ENCODE measurements at regions not wholly inside any gene's neighbourhood (a gene's known extent, or its start where the extent isn't known, plus 50 kb on each side); places are given as distances from the start of the nearest gene placed in this dataset.

DNA sequence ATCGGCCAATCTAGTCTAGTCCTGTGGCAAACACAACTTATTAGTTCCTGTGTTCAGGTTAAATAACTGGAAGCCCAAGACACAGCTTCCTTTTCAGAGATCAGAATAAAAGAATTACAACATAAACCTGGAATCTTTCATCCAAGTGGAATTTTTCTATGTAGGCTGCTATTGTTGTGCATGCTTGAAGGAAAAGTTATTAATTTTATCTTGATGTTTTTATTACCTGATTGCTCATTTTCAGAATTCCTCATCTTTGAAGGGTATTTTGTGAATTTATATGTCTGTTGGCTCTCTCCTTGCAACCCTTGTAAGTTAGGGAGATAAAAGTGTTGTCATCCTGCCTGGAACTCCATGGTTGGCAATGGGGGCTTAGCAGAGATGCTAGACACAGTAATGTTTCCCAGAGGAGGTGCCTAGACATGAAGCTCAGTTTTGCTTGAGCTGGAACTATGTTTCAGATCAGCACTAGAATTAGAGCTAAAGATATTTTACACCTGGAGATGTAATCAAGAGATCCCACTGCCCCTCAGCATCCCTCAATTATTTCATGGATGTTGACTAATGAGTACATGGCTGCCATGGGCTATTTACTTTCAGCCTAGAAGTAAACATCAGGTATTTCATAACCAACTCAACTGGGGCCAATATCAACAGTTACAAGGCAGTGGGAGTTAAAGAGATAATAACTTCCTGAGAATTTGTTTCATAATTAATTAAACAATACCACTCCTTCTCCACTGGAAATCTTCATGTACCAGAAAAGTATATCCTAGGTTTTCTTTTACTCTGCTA lies 367.0 kb upstream of the MARCKS start:
- DNase-seq: no peak

DNA sequence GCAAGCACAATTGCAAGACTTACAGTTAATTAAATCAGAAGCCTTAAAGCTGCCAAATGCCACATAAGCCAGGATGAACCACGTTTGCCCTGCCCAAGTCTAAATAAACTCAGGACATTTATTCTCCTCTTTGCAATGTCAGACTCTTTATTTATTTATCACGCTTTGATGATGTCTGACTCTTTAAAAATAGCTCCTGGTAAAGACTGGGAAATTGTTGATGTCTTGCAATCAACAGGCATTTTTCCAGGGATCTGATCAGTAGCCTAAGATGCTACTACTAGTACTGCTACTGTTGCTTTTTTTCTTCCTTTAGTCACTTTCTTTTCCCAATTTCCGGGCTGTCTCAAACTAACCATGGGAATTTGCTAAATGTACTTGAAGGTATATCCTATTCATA lies 365.8 kb upstream of the MARCKS start:
- DNase-seq: no peak

DNA sequence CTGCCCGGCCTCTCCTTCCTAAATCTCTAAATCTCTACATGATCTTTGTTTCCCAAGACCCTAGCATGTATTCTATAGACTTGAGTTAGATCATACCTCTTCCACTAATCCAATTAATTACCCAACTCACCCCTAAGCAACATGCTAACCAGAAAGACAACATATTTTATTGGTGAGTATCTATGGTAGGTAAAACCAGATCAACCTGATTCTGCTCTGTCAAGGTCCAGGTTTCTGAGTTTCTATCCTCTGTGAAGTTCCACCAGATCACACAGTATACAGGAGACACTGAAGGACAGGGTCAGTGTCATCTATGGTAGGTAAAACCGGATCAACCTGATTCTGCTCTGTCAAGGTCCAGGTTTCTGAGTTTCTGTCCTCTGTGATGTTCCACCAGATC lies 363.2 kb upstream of the MARCKS start:
- no peak for DNase-seq

DNA sequence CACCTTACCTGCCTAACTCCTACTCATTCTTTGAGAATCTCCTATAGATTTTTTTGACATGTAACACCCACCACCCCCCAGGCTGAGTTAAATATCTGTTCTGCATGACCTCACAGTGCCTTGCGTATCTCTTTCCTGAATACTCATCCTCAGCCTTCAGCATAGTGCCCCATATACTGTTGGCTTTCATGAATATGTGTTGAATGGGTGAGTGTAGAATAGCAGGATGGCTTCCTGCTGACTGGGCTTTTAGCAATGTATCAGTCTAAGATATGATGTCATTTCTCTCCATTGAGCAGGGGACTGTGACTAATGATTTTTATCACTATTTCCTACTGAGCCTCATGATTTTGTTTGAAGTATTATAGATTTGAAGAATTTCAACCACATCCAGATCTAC lies 361.6 kb upstream of the MARCKS start:
- peak; percentile 46 for DNase-seq

DNA sequence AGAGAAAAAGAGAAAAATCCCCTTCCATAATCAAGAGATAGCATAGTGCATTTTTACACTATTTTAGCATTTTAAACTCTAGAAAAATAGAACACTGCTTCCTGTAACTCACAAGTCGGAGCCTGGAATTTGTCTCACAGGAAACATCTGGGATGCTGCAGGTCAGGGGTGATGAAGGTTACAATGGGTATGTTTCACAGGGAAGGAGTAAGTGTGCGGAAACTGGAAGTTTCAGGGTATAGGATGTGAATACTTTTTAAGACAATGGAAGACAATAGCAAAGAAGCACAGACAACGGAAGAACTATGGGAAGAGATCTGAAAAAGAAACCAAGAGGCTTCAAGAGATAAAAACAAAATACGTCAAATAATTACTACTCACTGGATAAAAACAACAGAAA lies 361.0 kb upstream of the MARCKS start:
- no peak for DNase-seq

DNA sequence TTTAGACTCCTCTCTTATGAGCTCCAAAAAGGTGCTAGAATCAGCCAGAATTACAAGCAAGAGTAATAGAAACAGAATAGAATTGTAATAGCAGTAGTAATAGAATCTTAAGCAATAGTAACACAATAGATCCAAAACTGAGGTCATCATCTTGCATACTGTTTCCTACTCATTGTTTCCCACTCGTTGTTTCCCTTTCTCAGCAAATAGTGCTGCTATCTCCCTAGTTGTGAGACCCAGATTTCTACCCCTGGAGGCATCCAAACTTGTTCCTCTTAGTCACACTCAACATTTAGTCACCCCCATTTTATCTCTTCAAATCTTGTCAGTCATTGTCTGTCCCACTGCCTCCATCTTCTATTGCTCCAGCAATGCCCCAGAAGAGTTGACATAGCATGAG lies 356.9 kb upstream of the MARCKS start:
- peak; percentile 70 for DNase-seq

DNA sequence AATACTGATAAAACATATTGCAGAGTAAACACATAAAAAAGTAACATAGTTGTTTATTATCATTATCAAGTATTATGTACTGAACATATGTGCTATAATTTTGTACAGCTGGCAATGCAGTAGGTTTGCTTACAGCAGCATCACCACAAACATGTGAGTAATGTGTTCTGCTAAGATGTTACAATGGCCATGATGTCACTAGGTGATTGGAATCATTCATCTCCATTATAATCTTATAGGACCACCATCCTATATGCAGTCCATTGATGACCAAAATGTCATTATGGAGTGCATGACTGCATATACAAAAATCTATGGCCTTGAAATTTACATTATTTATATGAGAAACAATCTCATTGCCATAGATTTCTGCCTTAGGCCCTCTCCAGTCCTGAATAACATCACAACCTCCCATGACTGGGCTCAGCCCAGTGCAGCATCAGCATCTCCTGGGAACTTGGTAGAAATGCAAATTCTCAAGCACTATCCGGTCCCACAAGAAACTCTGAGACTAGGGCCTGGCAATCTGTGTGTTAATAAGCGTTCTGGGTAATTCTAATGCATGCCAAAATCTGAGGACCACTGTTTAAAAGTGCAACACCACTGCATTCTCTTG lies 352.0 kb upstream of the MARCKS start:
- no peak for DNase-seq

DNA sequence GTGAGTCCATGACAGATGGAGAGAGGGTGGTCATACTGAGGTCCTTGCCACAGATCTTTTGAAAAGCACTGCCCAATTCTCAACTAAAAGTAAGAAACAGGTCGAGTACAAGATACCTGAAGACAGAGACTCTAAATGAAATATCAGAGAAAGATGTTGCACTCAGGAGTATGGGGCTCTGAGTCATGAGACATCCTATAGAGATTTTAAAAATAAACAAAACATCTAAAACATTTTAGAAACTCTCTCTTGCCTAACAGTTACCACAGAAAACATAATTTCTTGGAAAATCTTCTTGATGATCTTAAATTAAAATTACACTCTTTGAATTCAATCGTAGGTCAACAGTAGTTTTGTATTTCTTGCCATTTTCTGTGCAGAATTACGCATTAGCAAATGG lies 348.9 kb upstream of the MARCKS start:
- no peak for DNase-seq

DNA sequence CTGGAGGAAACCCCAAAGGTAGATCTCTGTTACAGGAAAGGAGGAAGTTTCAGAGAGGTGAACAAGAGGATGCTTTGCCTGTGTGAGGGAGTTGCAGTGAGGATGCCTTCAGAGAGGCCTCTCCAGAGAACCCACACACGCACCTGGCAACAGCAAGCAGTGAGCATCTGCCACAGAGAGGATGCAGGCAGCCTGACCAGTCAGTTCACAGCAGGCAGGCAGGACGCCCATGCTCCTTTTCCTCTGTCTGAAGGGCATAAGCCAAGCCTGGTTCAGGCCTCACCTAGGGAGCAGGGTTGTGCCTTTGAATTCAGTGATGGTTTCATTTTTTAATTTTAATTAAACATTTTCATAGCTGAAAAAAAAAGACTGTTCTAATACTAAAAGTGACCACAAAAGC lies 346.0 kb upstream of the MARCKS start:
- DNase-seq: no peak

DNA sequence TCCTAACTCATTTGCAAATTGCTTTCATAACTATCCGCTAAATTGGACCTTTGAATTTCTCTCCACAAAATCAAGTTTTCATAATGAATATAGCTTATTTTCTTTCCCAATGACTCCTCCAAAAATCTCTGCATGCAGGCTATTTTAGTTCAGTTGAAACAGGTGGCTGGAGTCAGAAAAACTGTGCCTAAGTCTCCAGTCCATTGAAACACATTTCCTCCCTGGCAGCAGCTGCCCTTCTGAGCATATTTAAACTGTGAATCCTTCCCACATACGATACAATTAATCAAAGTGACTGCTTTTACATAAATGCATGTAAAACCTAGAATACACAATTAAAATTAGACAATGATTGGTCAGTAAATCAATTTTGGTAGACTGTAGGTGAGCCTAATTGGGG lies 344.6 kb upstream of the MARCKS start:
- no peak for DNase-seq

DNA sequence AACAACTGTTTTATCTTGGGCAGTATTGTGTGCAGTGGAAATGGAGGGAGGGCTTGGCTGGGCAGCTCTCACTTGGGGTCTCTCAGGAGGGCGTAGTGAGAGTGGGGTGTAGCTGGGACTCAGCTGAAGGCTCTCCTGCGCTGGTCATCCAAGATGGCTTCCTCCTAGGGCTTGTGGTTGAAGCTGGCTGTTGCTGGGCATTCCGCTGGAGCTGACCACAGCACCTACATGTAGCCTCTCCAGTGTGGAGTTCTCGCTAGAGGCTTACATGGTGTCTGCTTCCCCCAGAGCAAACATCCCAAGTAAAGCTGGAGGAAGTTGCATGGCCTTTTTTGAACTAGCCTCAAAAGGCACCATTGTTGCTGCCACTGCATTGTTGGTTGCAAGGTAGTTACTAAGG lies 344.1 kb upstream of the MARCKS start:
- no peak for DNase-seq

DNA sequence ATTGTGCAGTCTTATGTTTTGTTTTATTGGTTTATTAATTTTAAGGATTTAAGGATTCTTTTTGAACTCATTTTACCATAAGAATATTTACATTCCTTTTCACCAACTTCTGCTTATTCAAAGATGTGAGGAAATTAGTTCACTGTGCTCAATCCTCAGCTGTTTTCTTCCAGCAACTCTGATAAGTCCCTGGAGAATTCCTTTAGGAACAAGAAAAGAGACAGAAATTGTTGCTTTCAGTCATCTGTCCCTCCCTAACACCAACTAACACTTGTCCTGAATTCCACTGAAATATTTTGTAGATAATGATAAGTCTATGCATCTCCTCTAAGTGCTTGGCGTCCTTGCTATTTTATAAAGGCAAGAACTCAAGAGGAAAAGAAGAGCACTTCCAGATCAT lies 334.8 kb upstream of the MARCKS start:
- DNase-seq: no peak

DNA sequence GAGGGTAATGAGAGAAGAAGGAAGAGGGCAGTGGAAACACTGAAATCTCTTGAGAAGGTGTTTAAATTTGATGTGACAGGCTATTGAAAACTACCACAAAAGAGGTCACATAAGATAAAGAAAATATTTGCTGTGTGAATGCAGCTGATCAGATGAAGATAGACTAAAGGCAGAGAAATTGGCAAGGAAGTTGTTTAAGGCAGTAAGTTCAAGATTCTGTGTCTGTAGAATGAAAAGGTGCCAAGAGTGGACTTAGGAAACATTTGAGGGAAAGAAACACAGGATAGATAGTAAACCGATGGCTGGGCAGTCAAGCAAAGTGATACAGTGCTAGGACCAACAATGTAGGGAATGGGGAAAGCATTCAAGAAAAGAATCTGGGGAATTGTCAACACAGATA lies 332.3 kb upstream of the MARCKS start:
- no peak for DNase-seq

DNA sequence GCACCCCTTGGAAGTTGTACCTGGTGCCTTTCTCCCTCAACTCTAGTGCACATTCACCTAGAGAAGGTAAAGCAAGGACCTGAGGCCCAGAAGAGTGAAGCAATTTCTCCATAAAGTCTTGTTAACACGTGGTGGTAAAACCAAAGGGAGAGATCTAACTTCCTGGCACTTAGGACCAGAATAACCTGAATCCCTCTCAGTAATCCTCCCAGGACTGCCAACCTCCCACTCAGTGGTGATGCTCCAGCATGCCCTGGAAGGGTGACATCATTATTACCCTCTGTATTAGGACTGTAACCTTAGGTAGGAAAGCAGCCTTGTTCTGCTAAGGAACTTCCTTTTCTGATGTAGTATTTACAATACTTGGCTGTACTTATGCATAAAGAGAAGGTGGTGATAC lies 330.6 kb upstream of the MARCKS start:
- peak; percentile 5 for DNase-seq

DNA sequence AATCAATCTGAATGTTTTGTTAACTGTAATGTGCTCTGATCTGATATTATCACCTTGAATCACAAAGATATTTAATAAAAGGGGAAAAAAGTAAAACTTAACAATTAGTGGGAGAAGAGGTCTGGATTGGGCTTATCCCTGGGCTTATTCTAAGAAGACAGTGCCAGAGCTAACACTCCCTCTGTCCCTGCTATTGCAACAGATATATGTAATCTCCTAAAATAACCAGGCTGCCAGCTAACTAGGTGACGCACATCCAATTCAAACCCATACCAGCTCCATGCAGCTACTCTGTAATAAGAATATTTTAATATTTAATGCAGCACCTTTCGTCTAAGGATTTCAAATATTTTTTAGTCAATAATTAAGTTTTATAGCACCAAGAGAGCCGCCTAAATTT lies 330.1 kb upstream of the MARCKS start:
- no peak for DNase-seq

DNA sequence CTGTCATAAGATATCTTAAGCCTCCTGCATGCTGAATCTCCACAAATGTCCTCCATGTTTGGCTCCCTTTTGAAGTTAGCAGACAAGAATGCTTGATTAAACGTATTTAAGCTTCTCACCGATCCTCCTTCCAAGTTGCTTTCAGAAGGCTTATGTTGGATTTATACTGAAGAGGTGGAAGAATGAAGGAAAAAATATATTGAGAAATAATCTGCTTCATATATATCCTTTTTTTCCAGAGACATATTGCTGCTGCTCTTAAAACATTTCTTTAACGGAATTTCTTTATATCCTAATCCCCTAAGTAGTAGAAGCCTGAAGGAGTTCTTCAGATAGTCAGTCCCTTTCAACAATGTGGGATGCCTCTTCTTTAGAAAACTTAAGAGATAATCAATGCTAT lies 329.0 kb upstream of the MARCKS start:
- no peak for DNase-seq

DNA sequence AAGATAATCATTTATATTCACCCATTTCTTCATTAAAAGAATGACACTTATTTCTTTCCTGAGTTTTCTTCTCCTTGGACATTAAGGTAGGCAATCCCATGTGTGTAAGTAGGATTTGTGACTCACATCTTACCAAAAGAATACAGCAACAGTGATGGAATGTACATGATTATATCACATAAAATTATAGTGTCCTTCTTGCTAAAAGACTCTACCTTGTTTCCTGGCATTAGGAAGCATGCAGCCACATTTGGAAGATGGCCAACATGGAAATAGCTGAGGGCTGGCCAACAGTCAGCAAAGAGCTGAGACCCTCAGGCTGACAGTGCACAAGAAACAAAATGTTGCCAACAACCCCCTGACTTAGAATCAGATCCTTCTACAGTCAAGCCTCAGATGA lies 327.9 kb upstream of the MARCKS start:
- DNase-seq: no peak

DNA sequence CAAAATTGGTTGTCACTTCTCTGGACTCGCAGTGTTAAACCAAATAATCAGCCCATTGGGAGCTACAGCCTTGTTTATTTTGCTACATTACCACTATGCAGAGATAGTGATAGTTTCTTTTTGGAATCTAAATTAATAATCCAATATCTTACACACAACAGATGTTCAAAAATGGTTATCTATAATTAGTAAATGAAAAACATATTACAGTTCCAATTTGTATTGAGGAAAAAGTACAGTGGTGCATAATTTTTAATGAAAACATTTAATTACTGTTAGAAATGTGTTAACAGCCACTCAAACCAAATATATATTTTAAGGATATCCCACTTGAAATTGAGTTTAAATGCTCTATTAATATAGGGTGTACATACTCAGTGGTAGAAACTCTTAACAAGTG lies 327.3 kb upstream of the MARCKS start:
- DNase-seq: no peak

DNA sequence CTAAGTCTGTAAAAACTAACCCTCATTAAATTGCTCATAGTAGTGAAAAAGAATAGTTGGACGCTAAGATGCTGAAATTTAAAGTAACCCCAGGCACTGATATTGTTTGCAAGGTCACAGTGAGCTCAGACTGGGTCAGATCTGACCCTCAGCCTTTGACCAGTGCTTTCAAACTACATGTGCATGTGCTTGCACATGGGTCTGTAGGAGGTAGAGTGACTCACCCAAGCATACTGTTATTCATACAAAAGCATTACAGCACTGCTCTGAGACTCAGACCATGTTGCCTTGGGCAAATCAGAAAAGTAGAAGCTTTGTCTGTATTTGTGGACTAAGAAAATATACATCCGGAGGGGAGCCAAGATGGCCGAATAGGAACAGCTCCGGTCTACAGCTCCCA lies 326.4 kb upstream of the MARCKS start:
- peak; percentile 54 for DNase-seq

DNA sequence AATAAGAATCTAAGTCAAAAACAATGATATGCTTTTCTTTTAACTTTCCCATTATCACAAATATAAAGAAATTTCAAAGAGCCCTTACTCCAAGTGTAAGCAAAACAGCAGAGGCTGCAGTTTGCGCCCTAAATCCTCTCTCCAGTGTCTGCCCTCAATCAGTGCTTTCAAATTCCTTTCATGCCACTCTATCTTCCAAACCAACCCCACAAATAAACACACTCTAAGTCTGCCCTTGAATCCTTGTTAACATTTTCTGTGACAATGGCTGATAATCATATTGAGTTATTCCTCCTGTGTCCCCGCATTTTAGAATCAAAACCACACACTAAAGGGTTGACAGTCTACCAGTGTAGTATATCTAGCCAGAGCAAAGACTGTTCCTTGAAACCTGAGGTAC lies 317.9 kb upstream of the MARCKS start:
- DNase-seq: no peak

DNA sequence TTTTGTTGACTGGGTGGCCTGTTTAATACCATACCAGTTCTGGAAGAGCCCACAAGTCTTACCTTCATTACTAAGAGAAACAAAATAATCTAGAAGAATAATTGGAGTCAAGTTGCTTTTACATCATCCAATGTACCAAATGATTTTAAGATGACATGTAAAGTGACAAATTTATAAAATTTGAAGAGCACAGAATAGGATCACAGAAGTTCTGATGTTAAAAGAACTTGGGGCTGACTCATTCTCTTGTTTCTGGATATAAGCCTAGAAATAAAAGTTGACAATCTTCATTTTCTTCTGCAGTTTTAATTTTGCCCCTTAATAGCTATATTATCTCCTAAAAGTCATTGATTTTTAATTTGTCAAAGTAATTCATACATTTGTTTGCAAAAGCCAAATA lies 317.5 kb upstream of the MARCKS start:
- DNase-seq: no peak

DNA sequence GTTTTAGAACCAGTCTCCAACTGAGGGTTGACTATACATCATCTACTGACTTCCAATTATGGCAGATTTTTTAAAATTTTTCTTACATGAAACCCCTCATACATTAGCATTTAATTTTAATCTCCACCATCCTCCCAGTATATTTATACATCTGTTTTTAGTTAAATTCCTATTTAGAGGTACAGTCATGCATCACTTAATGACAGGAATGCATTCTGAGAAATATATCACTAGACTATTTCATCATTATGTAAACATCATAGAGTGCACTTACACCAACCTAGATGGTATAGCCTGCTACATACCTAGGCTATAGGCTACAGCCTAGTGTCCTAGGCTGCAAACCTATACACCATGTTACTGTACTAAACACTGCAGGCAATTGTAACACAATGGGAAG lies 316.7 kb upstream of the MARCKS start:
- DNase-seq: no peak

DNA sequence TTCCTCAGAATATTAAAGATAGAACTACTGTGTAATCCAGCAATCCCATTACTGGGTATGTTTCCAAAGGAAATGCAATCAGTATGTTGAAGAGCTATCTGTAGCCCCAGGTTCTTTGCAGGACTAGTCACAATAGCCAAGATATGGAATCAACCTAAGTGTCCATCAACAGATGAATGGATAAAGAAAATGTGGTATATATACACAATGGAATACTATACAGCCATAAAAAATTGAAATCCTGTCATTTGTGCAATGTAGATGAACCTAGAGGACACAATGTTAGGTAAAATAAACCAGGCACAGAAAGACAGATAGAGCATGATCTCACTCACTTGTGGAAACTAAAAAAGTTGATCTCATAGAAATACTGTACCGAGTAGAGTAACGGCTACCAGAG lies 306.0 kb upstream of the MARCKS start:
- DNase-seq: no peak

DNA sequence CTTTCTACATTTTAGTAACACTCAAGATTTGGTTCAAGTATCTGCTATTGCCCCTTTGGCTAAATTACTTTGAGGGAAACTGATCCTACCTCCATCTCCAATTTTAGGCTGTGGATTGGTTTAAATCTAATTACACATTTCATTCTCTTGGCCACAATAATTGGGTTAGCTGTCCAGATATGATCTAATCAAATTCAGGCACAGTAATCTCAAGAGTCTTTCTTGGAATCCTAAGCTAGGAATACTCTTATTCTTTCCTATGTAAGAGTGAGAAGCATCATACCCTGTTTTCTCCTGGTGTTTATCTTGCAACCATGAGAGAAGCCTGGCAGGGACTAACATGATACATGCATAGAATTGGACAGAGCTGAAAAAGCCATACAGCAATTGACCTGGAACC lies 300.4 kb upstream of the MARCKS start:
- no peak for DNase-seq

DNA sequence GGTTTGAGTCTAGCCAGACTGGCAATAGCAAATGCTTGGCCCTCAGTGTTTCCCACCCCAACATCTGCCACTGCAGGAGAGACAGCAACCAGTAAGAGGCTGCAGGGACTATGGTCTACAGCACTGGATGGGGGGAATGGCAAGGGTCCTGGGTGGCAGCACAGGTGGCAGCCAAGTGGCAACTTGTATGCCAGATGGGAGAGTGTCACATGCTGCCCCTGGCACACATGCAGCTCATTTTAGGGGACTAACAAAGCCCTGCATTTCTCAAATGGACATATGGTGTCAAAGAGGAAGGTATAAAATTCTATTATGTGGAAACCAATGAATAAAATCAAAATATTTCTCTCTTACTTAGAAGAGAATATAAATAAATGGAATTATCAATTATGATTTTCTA lies 298.7 kb upstream of the MARCKS start:
- no peak for DNase-seq

Data from suppressor macrophage treated with lipopolysaccharide for 4 hours (primary cell).